ENCODE measurements at regions not wholly inside any gene's neighbourhood (a gene's known extent, or its start where the extent isn't known, plus 50 kb on each side); places are given as distances from the start of the nearest gene placed in this dataset.

- Mint-ChIP-seq H3K4me3 (no peak overlapping the region), H3K9me3 (peaks cover 2% of the 10 kb centered on the region), H3K4me1 (ENCODE audit: low read depth) (no peaks in the 10 kb centered on the region), H3K27me3 (no peaks in the 10 kb centered on the region), H3K36me3 (no peaks in the 10 kb centered on the region), H3K27ac (no peak overlapping the region)
- CTCF ChIA-PET, result no interaction called here
- intact Hi-C loops (cut with micrococcal nuclease), result no loop called here
- DNase-seq, result no peak
- POLR2A ChIA-PET, result no interaction called here
Observed at GRCh38 chr2:5287558-5288334, 404.4 kb upstream of the SOX11 start.

- H3K36me3 Mint-ChIP-seq, result no peaks in the 10 kb centered on the region
- H3K27ac Mint-ChIP-seq, result no peak overlapping the region
- intact Hi-C loops (cut with micrococcal nuclease), result no loop called here
- H3K4me3 Mint-ChIP-seq, result no peak overlapping the region
- H3K27me3 Mint-ChIP-seq, result no peaks in the 10 kb centered on the region
- DNase-seq, result no peak
- ChIA-PET CTCF (no interaction called here), POLR2A (no interaction called here)
- H3K4me1 Mint-ChIP-seq (ENCODE audit: low read depth), result no peaks in the 10 kb centered on the region
- H3K9me3 Mint-ChIP-seq, result peaks cover 2% of the 10 kb centered on the region
Observed at GRCh38 chr2:5290900-5291546, 401.2 kb upstream of the SOX11 start.

GRCh38 chr2:5304640-5305039, 387.5 kb upstream of the SOX11 start:
- Mint-ChIP-seq H3K27ac (no peak overlapping the region), H3K4me1 (ENCODE audit: low read depth) (no peaks in the 10 kb centered on the region), H3K27me3 (no peaks in the 10 kb centered on the region), H3K4me3 (no peak overlapping the region), H3K9me3 (peaks cover 19% of the 10 kb centered on the region), H3K36me3 (no peaks in the 10 kb centered on the region)
- CTCF ChIA-PET, result no interaction called here
- intact Hi-C loops (cut with micrococcal nuclease), result no loop called here
- POLR2A ChIA-PET, result no interaction called here
- DNase-seq, result no peak

- H3K9me3 Mint-ChIP-seq, result peaks cover 7% of the 10 kb centered on the region
- ChIA-PET POLR2A (no interaction called here), CTCF (no interaction called here)
- intact Hi-C loops (cut with micrococcal nuclease), result no loop called here
- H3K36me3 Mint-ChIP-seq, result no peaks in the 10 kb centered on the region
- H3K4me1 Mint-ChIP-seq (ENCODE audit: low read depth), result no peaks in the 10 kb centered on the region
- no peak overlapping the region for H3K4me3 Mint-ChIP-seq
- no peak overlapping the region for H3K27ac Mint-ChIP-seq
- no peak for DNase-seq
- no peaks in the 10 kb centered on the region for H3K27me3 Mint-ChIP-seq
Observed at GRCh38 chr2:5315041-5315440, 377.1 kb upstream of the SOX11 start.

- Mint-ChIP-seq H3K36me3 (no peaks in the 10 kb centered on the region), H3K9me3 (peaks cover 3% of the 10 kb centered on the region), H3K4me1 (ENCODE audit: low read depth) (no peaks in the 10 kb centered on the region), H3K4me3 (no peak overlapping the region), H3K27ac (no peak overlapping the region), H3K27me3 (no peaks in the 10 kb centered on the region)
- CTCF ChIA-PET, result no interaction called here
- POLR2A ChIA-PET, result no interaction called here
- intact Hi-C loops (cut with micrococcal nuclease), result no loop called here
- DNase-seq, result no peak
Observed at GRCh38 chr2:5315512-5315911, 376.7 kb upstream of the SOX11 start.

GRCh38 chr2:5316001-5316490, 376.1 kb upstream of the SOX11 start:
- ChIA-PET POLR2A (no interaction called here), CTCF (no interaction called here)
- no peak for DNase-seq
- Mint-ChIP-seq H3K9me3 (peaks cover 2% of the 10 kb centered on the region), H3K27ac (no peak overlapping the region), H3K27me3 (no peaks in the 10 kb centered on the region), H3K4me1 (ENCODE audit: low read depth) (no peaks in the 10 kb centered on the region), H3K4me3 (no peak overlapping the region), H3K36me3 (no peaks in the 10 kb centered on the region)
- intact Hi-C loops (cut with micrococcal nuclease), result no loop called here

GRCh38 chr2:5319493-5319892, 372.7 kb upstream of the SOX11 start:
- no peak overlapping the region for H3K4me3 Mint-ChIP-seq
- H3K36me3 Mint-ChIP-seq, result no peaks in the 10 kb centered on the region
- DNase-seq, result no peak
- H3K4me1 Mint-ChIP-seq (ENCODE audit: low read depth), result no peaks in the 10 kb centered on the region
- H3K27me3 Mint-ChIP-seq, result no peaks in the 10 kb centered on the region
- intact Hi-C loops (cut with micrococcal nuclease), result no loop called here
- no peak overlapping the region for H3K27ac Mint-ChIP-seq
- peaks cover 5% of the 10 kb centered on the region for H3K9me3 Mint-ChIP-seq
- POLR2A ChIA-PET, result no interaction called here
- CTCF ChIA-PET, result no interaction called here

GRCh38 chr2:5322396-5322795, 369.8 kb upstream of the SOX11 start:
- H3K4me1 Mint-ChIP-seq (ENCODE audit: low read depth), result no peaks in the 10 kb centered on the region
- no peak overlapping the region for H3K27ac Mint-ChIP-seq

GRCh38 chr2:5325523-5325922, 366.7 kb upstream of the SOX11 start:
- Mint-ChIP-seq H3K4me1 (ENCODE audit: low read depth) (no peaks in the 10 kb centered on the region), H3K4me3 (no peak overlapping the region), H3K9me3 (peaks cover 8% of the 10 kb centered on the region), H3K27me3 (no peaks in the 10 kb centered on the region), H3K27ac (no peak overlapping the region), H3K36me3 (no peaks in the 10 kb centered on the region)
- ChIA-PET CTCF (no interaction called here), POLR2A (no interaction called here)
- intact Hi-C loops (cut with micrococcal nuclease), result no loop called here
- no peak for DNase-seq

More at GRCh38 chr2:5322396-5322795, 369.8 kb upstream of the SOX11 start:
- H3K27me3 Mint-ChIP-seq, result no peaks in the 10 kb centered on the region
- ChIA-PET CTCF (no interaction called here), POLR2A (no interaction called here)
- no peak overlapping the region for H3K4me3 Mint-ChIP-seq
- DNase-seq, result no peak
- peaks cover 8% of the 10 kb centered on the region for H3K9me3 Mint-ChIP-seq
- H3K36me3 Mint-ChIP-seq, result no peaks in the 10 kb centered on the region
- intact Hi-C loops (cut with micrococcal nuclease), result no loop called here

GRCh38 chr2:5328826-5329225, 363.4 kb upstream of the SOX11 start:
- Mint-ChIP-seq H3K36me3 (no peaks in the 10 kb centered on the region), H3K9me3 (peaks cover 8% of the 10 kb centered on the region), H3K4me1 (ENCODE audit: low read depth) (no peaks in the 10 kb centered on the region), H3K27me3 (no peaks in the 10 kb centered on the region), H3K4me3 (no peak overlapping the region), H3K27ac (no peak overlapping the region)
- DNase-seq, result no peak
- CTCF ChIA-PET, result no interaction called here
- POLR2A ChIA-PET, result no interaction called here
- intact Hi-C loops (cut with micrococcal nuclease), result no loop called here

GRCh38 chr2:5329763-5330162, 362.4 kb upstream of the SOX11 start:
- DNase-seq, result no peak
- ChIA-PET CTCF (no interaction called here), POLR2A (no interaction called here)
- H3K9me3 Mint-ChIP-seq, result peaks cover 2% of the 10 kb centered on the region
- H3K27me3 Mint-ChIP-seq, result no peaks in the 10 kb centered on the region
- no peak overlapping the region for H3K27ac Mint-ChIP-seq
- intact Hi-C loops (cut with micrococcal nuclease), result no loop called here
- no peaks in the 10 kb centered on the region for H3K4me1 Mint-ChIP-seq (ENCODE audit: low read depth)
- H3K4me3 Mint-ChIP-seq, result no peak overlapping the region
- no peaks in the 10 kb centered on the region for H3K36me3 Mint-ChIP-seq

- H3K27ac Mint-ChIP-seq, result no peak overlapping the region
- H3K4me1 Mint-ChIP-seq (ENCODE audit: low read depth), result no peaks in the 10 kb centered on the region
- no peaks in the 10 kb centered on the region for H3K27me3 Mint-ChIP-seq
- H3K4me3 Mint-ChIP-seq, result no peak overlapping the region
- no peaks in the 10 kb centered on the region for H3K9me3 Mint-ChIP-seq
- DNase-seq, result no peak
- no peaks in the 10 kb centered on the region for H3K36me3 Mint-ChIP-seq
- POLR2A ChIA-PET, result no interaction called here
- intact Hi-C loops (cut with micrococcal nuclease), result no loop called here
- CTCF ChIA-PET, result no interaction called here
Observed at GRCh38 chr2:5330961-5331360, 361.2 kb upstream of the SOX11 start.

- H3K27me3 Mint-ChIP-seq, result no peaks in the 10 kb centered on the region
- no peaks in the 10 kb centered on the region for H3K4me1 Mint-ChIP-seq (ENCODE audit: low read depth)
- no peak overlapping the region for H3K27ac Mint-ChIP-seq
- no peaks in the 10 kb centered on the region for H3K9me3 Mint-ChIP-seq
- no peaks in the 10 kb centered on the region for H3K36me3 Mint-ChIP-seq
- ChIA-PET POLR2A (no interaction called here), CTCF (no interaction called here)
- intact Hi-C loops (cut with micrococcal nuclease), result no loop called here
- no peak for DNase-seq
- no peak overlapping the region for H3K4me3 Mint-ChIP-seq
Observed at GRCh38 chr2:5332925-5333324, 359.3 kb upstream of the SOX11 start.

Data from activated CD4-positive, alpha-beta memory T cell treated with anti-CD3 and anti-CD28 coated beads for 36 hours (primary cell).